Ovary (tissue), 7 donors: ENCODE measurements at regions not wholly inside any gene's neighbourhood (a gene's known extent, or its start where the extent isn't known, plus 50 kb on each side); places are given as distances from the start of the nearest gene placed in this dataset.

ENCODE experiments used
- DNase-seq, 5 donors: peaks; one replicate each; pipeline ENCODE4 v3.0.0-alpha.2; 2019 to 2020
- H3K27ac ChIP-seq, 2 donors: fragments of 200-600 bp; one replicate each; pipeline versions ENCODE4 v1.5.1 to v1.8.0; 2019 to 2022
- H3K27me3 ChIP-seq: fragments of 200-600 bp; one replicate; pipeline ENCODE4 v1.8.0; 2022
- H3K36me3 ChIP-seq: fragments of 200-600 bp; sonication (generic); one replicate; pipeline ENCODE4 v1.5.1; 2019
- H3K4me1 ChIP-seq: one replicate; pipeline ENCODE4 v1.8.1; 2013; ENCODE audit warnings: mild to moderate bottlenecking, moderate library complexity; ENCODE audit not compliant: insufficient read depth
- H3K4me3 ChIP-seq: fragments of 200-600 bp; sonication (generic); one replicate; pipeline ENCODE4 v1.5.1; 2017
- H3K9me3 ChIP-seq, 2 donors: fragments of 200-600 bp in 1 of 2; sonication (generic) in 1 of 2; one replicate each; pipeline versions ENCODE4 v1.5.1 to v1.8.1; 2013 to 2019; ENCODE audit warnings: mild to moderate bottlenecking in 1 of 2, moderate library complexity in 1 of 2
- CTCF ChIP-seq, 3 donors: fragments of 450-650 bp in 2 of 3; fragments of 200-600 bp in 1 of 3; IDR thresholded peaks; one replicate each; pipeline versions ENCODE4 v1.5.1 to v1.8.0; 2016 to 2022; ENCODE audit warnings: antibody characterized with exemption in 3 of 3, mild to moderate bottlenecking in 1 of 3
- EP300 ChIP-seq: sonication (generic); formaldehyde crosslinking; IDR thresholded peaks from one replicate; pipeline ENCODE4 v1.6.1; 2017; ENCODE audit warnings: antibody characterized with exemption
- POLR2A ChIP-seq: fragments of 450-650 bp; IDR thresholded peaks from one replicate; pipeline ENCODE4 v1.6.1; 2017; ENCODE audit warnings: antibody characterized with exemption, mild to moderate bottlenecking, moderate library complexity
- WGBS, 3 donors: extraction: QIAGEN DNeasy Blood & Tissue Kit in 1 of 3; methylation state at CpG; one replicate each; pipeline versions ENCODE4 v1.1.5 to v1.1.7; 2013 to 2017; 5-methylcytosine and 5-hydroxymethylcytosine counted together
- intact Hi-C, 4 donors: fragments of 100-400 bp; cut with DNase I; formaldehyde crosslinking; loops; one replicate each; pipeline versions ENCODE4 v1.11.0 to v1.15.1; 2022 to 2023
- donor health status: DM: no; HTN: no; CAD: no; lungs with moderate emphysema.
- donor health status: DM: no; HTN: no; CAD: no.
- donor health status: Bipolar disorder and iron deficiency.
- donor health status: DM: no; HTN: no; CAD: no.
- donor health status: DM: yes; HTN: yes; CAD: no.

- Histone ChIP-seq H3K36me3 (no peaks in the 10 kb centered on the region), H3K4me1 (no peaks in the 10 kb centered on the region), H3K27me3 (no peaks in the 10 kb centered on the region), H3K4me3 (no peak overlapping the region), H3K27ac (no peak overlapping the region), H3K9me3 (no peaks in the 10 kb centered on the region)
- TF ChIP-seq CTCF (IDR thresholded peaks at IDR 0.05) (no peak), POLR2A (no peak), EP300 (no peak)
- no peak for DNase-seq
- intact Hi-C loops: no loop called here
- 90 to 95% (median 91%) methylated on average over 5 of the region's 5 CpGs for WGBS, 3 donors
Measured at GRCh38 chr18:2356906-2357305, 214.4 kb downstream of the METTL4 start.

GRCh38 chr18:2360861-2361260 is 210.4 kb downstream of the METTL4 start:
- TF ChIP-seq POLR2A (no peak), EP300 (no peak), CTCF (IDR thresholded peaks at IDR 0.05) (no peak)
- H3K27ac ChIP-seq: no peak overlapping the region
- H3K4me1 ChIP-seq: peaks cover 3% of the 10 kb centered on the region
- WGBS, 3 donors: 6 to 10% (median 7%) methylated on average over 1 of the region's 1 CpG
- H3K27me3 ChIP-seq: no peaks in the 10 kb centered on the region
- H3K9me3 ChIP-seq: no peaks in the 10 kb centered on the region
- no peak for DNase-seq
- intact Hi-C loops: no loop called here
- H3K36me3 ChIP-seq: no peaks in the 10 kb centered on the region
- no peak overlapping the region for H3K4me3 ChIP-seq

- intact Hi-C loops: no loop called here
- H3K36me3 ChIP-seq: no peaks in the 10 kb centered on the region
- WGBS, 3 donors: 84 to 90% (median 85%) methylated on average over 3 of the region's 3 CpGs
- TF ChIP-seq POLR2A: no peak
- no peak for TF ChIP-seq CTCF (IDR thresholded peaks at IDR 0.05)
- TF ChIP-seq EP300: no peak
- H3K4me1 ChIP-seq: peaks cover 3% of the 10 kb centered on the region
- H3K4me3 ChIP-seq: no peak overlapping the region
- DNase-seq: no peak
- no peaks in the 10 kb centered on the region for H3K9me3 ChIP-seq
- no peaks in the 10 kb centered on the region for H3K27me3 ChIP-seq
- H3K27ac ChIP-seq: no peak overlapping the region
Measured at GRCh38 chr18:2368102-2368501, 203.2 kb downstream of the METTL4 start.

GRCh38 chr18:2376707-2377106 is 194.6 kb downstream of the METTL4 start:
- DNase-seq: no peak
- 82 to 87% (median 86%) methylated on average over 2 of the region's 2 CpGs for WGBS, 3 donors

More at GRCh38 chr18:2376707-2377106, 194.6 kb downstream of the METTL4 start:
- TF ChIP-seq EP300 (no peak), POLR2A (no peak), CTCF (IDR thresholded peaks at IDR 0.05) (no peak)
- H3K4me3 ChIP-seq: no peak overlapping the region
- H3K4me1 ChIP-seq: no peaks in the 10 kb centered on the region
- no peaks in the 10 kb centered on the region for H3K9me3 ChIP-seq
- H3K36me3 ChIP-seq: no peaks in the 10 kb centered on the region
- intact Hi-C loops: no loop called here
- H3K27me3 ChIP-seq: no peaks in the 10 kb centered on the region
- no peak overlapping the region for H3K27ac ChIP-seq
